ENCODE measurements at regions not wholly inside any gene's neighbourhood (a gene's known extent, or its start where the extent isn't known, plus 50 kb on each side); places are given as distances from the start of the nearest gene placed in this dataset.
"Not testable (repeated sequence)": the region's sequence is repeated elsewhere in the genome, so short reads cannot be mapped to it uniquely, and the experiment has no call there.

DNA sequence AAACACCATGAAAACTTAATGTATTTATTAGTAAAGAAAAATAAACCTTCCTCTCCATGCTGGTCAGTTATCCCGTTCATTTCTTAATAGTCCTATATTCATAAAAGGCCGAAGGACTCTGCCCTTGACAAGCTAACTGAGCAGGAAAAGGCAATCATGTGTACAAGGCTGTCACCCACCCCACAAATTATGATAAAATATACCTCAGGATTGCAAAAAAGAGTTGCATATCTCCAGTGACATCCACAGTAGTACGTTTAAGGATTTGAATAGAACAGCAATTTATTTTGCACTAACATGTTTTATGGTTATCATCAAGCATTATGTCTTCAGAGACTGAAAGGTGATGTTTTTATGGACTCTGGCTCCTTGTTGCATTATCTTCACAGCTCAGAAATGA lies 157.6 kb downstream of the FOXB1 start:
- TF ChIP-seq, protein P1, sequence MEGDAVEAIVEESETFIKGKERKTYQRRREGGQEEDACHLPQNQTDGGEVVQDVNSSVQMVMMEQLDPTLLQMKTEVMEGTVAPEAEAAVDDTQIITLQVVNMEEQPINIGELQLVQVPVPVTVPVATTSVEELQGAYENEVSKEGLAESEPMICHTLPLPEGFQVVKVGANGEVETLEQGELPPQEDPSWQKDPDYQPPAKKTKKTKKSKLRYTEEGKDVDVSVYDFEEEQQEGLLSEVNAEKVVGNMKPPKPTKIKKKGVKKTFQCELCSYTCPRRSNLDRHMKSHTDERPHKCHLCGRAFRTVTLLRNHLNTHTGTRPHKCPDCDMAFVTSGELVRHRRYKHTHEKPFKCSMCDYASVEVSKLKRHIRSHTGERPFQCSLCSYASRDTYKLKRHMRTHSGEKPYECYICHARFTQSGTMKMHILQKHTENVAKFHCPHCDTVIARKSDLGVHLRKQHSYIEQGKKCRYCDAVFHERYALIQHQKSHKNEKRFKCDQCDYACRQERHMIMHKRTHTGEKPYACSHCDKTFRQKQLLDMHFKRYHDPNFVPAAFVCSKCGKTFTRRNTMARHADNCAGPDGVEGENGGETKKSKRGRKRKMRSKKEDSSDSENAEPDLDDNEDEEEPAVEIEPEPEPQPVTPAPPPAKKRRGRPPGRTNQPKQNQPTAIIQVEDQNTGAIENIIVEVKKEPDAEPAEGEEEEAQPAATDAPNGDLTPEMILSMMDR (IDR thresholded peaks at IDR 0.05; ENCODE audit: control insufficient read depth, insufficient read depth, low read depth, low read length, missing control alignments) = no peak
- H3K4me3 ChIP-seq (ENCODE audit: control insufficient read depth, low read depth, low read length) = no peak overlapping the region
- no peak for DNase-seq (ENCODE audit: low read depth)

GRCh38 chr15:60162251-60162967 lies 158.3 kb downstream of the FOXB1 start:
- H3K4me3 ChIP-seq (ENCODE audit: control insufficient read depth, low read depth, low read length) = no peak overlapping the region
- DNase-seq (ENCODE audit: low read depth) = no peak
- TF ChIP-seq, protein P1 (IDR thresholded peaks at IDR 0.05; ENCODE audit: control insufficient read depth, insufficient read depth, low read depth, low read length, missing control alignments) = no peak

GRCh38 chr15:60162968-60163355 lies 158.9 kb downstream of the FOXB1 start:
- DNase-seq (ENCODE audit: low read depth) = no peak
- TF ChIP-seq, protein P1 (IDR thresholded peaks at IDR 0.05; ENCODE audit: control insufficient read depth, insufficient read depth, low read depth, low read length, missing control alignments) = no peak
- no peak overlapping the region for H3K4me3 ChIP-seq (ENCODE audit: control insufficient read depth, low read depth, low read length)

DNA sequence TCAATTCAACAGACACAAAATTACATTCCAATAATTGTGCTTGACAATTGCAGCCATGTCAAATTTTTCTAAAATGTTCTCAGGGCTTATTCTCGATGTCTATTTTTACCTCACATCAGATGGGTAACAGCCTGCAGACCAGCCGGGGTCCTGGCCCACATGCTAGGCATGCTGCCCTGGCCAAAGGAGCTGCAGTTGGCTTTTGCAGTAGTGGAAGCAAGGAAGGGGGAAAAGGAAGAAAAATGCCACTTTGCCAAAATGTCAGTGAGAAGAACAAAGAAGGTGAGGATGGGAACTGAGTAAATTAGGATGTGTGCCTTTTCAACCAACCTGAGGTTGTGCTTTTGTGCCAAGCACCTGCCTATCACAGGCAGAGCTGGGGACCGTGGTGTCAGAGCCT lies 161.0 kb downstream of the FOXB1 start:
- no peak overlapping the region for H3K4me3 ChIP-seq (ENCODE audit: control insufficient read depth, low read depth, low read length)
- DNase-seq (ENCODE audit: low read depth) = no peak
- TF ChIP-seq, protein P1 (IDR thresholded peaks at IDR 0.05; ENCODE audit: control insufficient read depth, insufficient read depth, low read depth, low read length, missing control alignments) = no peak

DNA sequence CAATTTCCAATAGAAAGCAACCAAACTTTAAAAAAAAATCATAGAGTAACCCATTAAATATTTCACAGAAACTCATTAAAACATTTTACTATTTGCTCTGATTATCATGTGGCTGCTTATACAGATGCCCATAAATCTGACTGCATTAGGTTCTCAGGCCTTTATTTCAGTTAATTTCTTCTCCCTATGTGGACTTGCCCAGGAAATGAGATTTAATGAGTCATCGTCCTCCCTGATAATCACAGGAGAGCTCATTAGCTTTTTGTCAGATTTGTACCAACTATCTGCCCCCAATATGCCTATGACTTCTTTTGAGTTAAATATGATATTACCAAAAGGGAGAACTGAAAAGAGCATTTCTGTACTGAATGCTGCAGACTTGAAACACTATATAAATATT lies 168.0 kb downstream of the FOXB1 start:
- H3K4me3 ChIP-seq (ENCODE audit: control insufficient read depth, low read depth, low read length) = no peak overlapping the region
- TF ChIP-seq, protein P1 (IDR thresholded peaks at IDR 0.05; ENCODE audit: control insufficient read depth, insufficient read depth, low read depth, low read length, missing control alignments) = no peak
- DNase-seq (ENCODE audit: low read depth) = no peak

- no peak overlapping the region for H3K4me3 ChIP-seq (ENCODE audit: control insufficient read depth, low read depth, low read length)
- DNase-seq (ENCODE audit: low read depth) = peak; percentile 28
- TF ChIP-seq, protein P1 (IDR thresholded peaks at IDR 0.05; ENCODE audit: control insufficient read depth, insufficient read depth, low read depth, low read length, missing control alignments) = peak; percentile 76
These were observed 175.8 kb downstream of the FOXB1 start for GRCh38 chr15:60179786-60180391.

GRCh38 chr15:60181957-60182356 lies 177.8 kb downstream of the FOXB1 start:
- DNase-seq (ENCODE audit: low read depth) = not testable (repeated sequence)

More at GRCh38 chr15:60181957-60182356, 177.8 kb downstream of the FOXB1 start:
- H3K4me3 ChIP-seq (ENCODE audit: control insufficient read depth, low read depth, low read length) = not testable (repeated sequence)
